ENCODE measurements at regions not wholly inside any gene's neighbourhood (a gene's known extent, or its start where the extent isn't known, plus 50 kb on each side); places are given as distances from the start of the nearest gene placed in this dataset.

- TF ChIP-seq RARB (CRISPR knock-in tag; IDR thresholded peaks at IDR 0.05), result no peak
- no peak for TF ChIP-seq EHF (CRISPR knock-in tag; IDR thresholded peaks at IDR 0.05)
- TF ChIP-seq MYC (IDR thresholded peaks at IDR 0.05; ENCODE audit: borderline replicate concordance, low read length), result no peak
- no peak for TF ChIP-seq HDAC2 (IDR thresholded peaks at IDR 0.05)
- no peak for TF ChIP-seq EHMT2 (IDR thresholded peaks at IDR 0.05; ENCODE audit: low read depth)
- TF ChIP-seq POLR2AphosphoS2 (conservative IDR thresholded peaks at IDR 0.05; ENCODE audit: low read length), result no peak
- TF ChIP-seq FOSB (CRISPR knock-in tag; IDR thresholded peaks at IDR 0.05), result no peak
- no peak for TF ChIP-seq EP300 (IDR thresholded peaks at IDR 0.05)
- TF ChIP-seq NR3C1 (IDR thresholded peaks at IDR 0.05), result no peak
- no peak for TF ChIP-seq JUNB (IDR thresholded peaks at IDR 0.05)
- TF ChIP-seq MAX (IDR thresholded peaks at IDR 0.05), result no peak
- no peak for TF ChIP-seq RAD21 (conservative IDR thresholded peaks at IDR 0.05 in 1 of 2, IDR thresholded peaks at IDR 0.05 in 1 of 2)
- TF ChIP-seq JUN (IDR thresholded peaks at IDR 0.05), result no peak
- no peak for FAIRE-seq
- 32% methylated on average over 2 of the region's 2 CpGs for WGBS (ENCODE audit: missing lambda C conversion rate)
Measured at GRCh38 chr10:61170594-61170993, 226.6 kb upstream of the RHOBTB1 start.

GRCh38 chr10:61169294-61169693, 225.3 kb upstream of the RHOBTB1 start:
- Histone ChIP-seq H3K4me2 (no peak overlapping the region), H3K4me3 (no peak overlapping the region), H3K27ac (no peak overlapping the region), H3K4me1 (no peaks in the 10 kb centered on the region), H3K9me3 (no peaks in the 10 kb centered on the region; the same call in 2 of the 3 replicates)
- no peak for DNase-seq (ENCODE audit: low read depth in 1 of 2, low spot score in 1 of 2)
- ChIA-PET CTCF (interaction anchor here (0.7 to 1.3 kb wide), 3 partner anchors 12 to 21 kb away, joined by 3 read pairs; no protein-coding TSS in a partner anchor), POLR2A (no interaction called here)
- no peak for TF ChIP-seq ATOH8 (CRISPR knock-in tag; IDR thresholded peaks at IDR 0.05; ENCODE audit: low read depth)
- no peak for TF ChIP-seq HES2 (IDR thresholded peaks at IDR 0.05)
- no peak for TF ChIP-seq HDAC2 (IDR thresholded peaks at IDR 0.05)
- TF ChIP-seq CEBPB (IDR thresholded peaks at IDR 0.05), result no peak
- TF ChIP-seq HOXB13 (CRISPR knock-in tag; IDR thresholded peaks at IDR 0.05; ENCODE audit: low read depth), result no peak
- no peak for TF ChIP-seq RNF2 (IDR thresholded peaks at IDR 0.05; ENCODE audit: borderline replicate concordance, low read depth)
- TF ChIP-seq NPAS2 (CRISPR knock-in tag; IDR thresholded peaks at IDR 0.05; ENCODE audit: borderline replicate concordance), result no peak
- no peak for TF ChIP-seq MAZ (IDR thresholded peaks at IDR 0.05; ENCODE audit: borderline replicate concordance, low read depth, low read length)
- no peak for TF ChIP-seq BHLHE40 (IDR thresholded peaks at IDR 0.05; ENCODE audit: low read depth, low read length)
- no peak for TF ChIP-seq CBX2 (IDR thresholded peaks at IDR 0.05; ENCODE audit: borderline replicate concordance, low read depth)
- no peak for TF ChIP-seq PBX3 (IDR thresholded peaks at IDR 0.05)
- no peak for TF ChIP-seq JUNB (IDR thresholded peaks at IDR 0.05)
- no peak for ATAC-seq
- no peak for FAIRE-seq

More at GRCh38 chr10:61170594-61170993, 226.6 kb upstream of the RHOBTB1 start:
- no peak for DNase-seq (ENCODE audit: low read depth in 1 of 2, low spot score in 1 of 2)
- Histone ChIP-seq H3K4me2 (no peak overlapping the region), H3K4me1 (no peaks in the 10 kb centered on the region), H3K27ac (no peak overlapping the region), H3K4me3 (no peak overlapping the region), H3K9me3 (no peaks in the 10 kb centered on the region; the same call in 2 of the 3 replicates)
- no peak for ATAC-seq
- ChIA-PET CTCF (interaction anchor here (0.8 to 1.2 kb wide), 3 partner anchors 9 to 301 kb away, joined by 3 read pairs; no protein-coding TSS in a partner anchor), POLR2A (no interaction called here)

GRCh38 chr10:61166489-61166888, 222.5 kb upstream of the RHOBTB1 start:
- ChIA-PET CTCF (no interaction called here), POLR2A (no interaction called here)
- Histone ChIP-seq H3K27ac (no peak overlapping the region), H3K4me2 (no peak overlapping the region), H3K4me3 (no peak overlapping the region), H3K9me3 (no peaks in the 10 kb centered on the region; the same call in 2 of the 3 replicates), H3K4me1 (no peaks in the 10 kb centered on the region)
- ATAC-seq (no peak), DNase-seq (ENCODE audit: low read depth in 1 of 2, low spot score in 1 of 2) (no peak), FAIRE-seq (no peak)
- TF ChIP-seq SREBF2 (IDR thresholded peaks at IDR 0.05) (no peak), EHF (CRISPR knock-in tag; IDR thresholded peaks at IDR 0.05) (no peak), CHD2 (IDR thresholded peaks at IDR 0.05; ENCODE audit: low read length, partially characterized antibody) (no peak), ZSCAN20 (CRISPR knock-in tag; IDR thresholded peaks at IDR 0.05) (no peak), CHD4 (IDR thresholded peaks at IDR 0.05; ENCODE audit: borderline replicate concordance) (no peak), USF2 (IDR thresholded peaks at IDR 0.05) (no peak), RCOR1 (IDR thresholded peaks at IDR 0.05; ENCODE audit: low read depth, low read length) (no peak), NR3C1 (IDR thresholded peaks at IDR 0.05) (no peak), JUNB (IDR thresholded peaks at IDR 0.05) (no peak), RAD21 (conservative IDR thresholded peaks at IDR 0.05 in 1 of 2, IDR thresholded peaks at IDR 0.05 in 1 of 2) (no peak), NPAS2 (CRISPR knock-in tag; IDR thresholded peaks at IDR 0.05; ENCODE audit: borderline replicate concordance) (no peak), E2F6 (IDR thresholded peaks at IDR 0.05; ENCODE audit: borderline replicate concordance, low read depth) (no peak), ZNF302 (CRISPR knock-in tag; IDR thresholded peaks at IDR 0.05) (no peak), RNF2 (IDR thresholded peaks at IDR 0.05; ENCODE audit: borderline replicate concordance, low read depth) (no peak), ZFP36 (IDR thresholded peaks at IDR 0.05; ENCODE audit: borderline replicate concordance, partially characterized antibody) (no peak)
- 90% methylated on average over 1 of the region's 1 CpG for WGBS (ENCODE audit: missing lambda C conversion rate)

Measured in A549 (cell line).